ENCODE measurements at regions not wholly inside any gene's neighbourhood (a gene's known extent, or its start where the extent isn't known, plus 50 kb on each side); places are given as distances from the start of the nearest gene placed in this dataset.

- whole genome bisulfite sequencing (ENCODE audit: extremely low coverage, insufficient read length, low lambda C conversion rate) = no CpG with 5 or more reads among the region's 4 CpGs
- DNase-seq = no peak
- Histone ChIP-seq H3K27me3 (ENCODE audit: insufficient read depth, low read length) (no peaks in the 10 kb centered on the region), H2BK12ac (ENCODE audit: insufficient read length, low read depth, low read length) (no peak overlapping the region), H4K20me1 (ENCODE audit: control insufficient read depth, insufficient read depth, insufficient read length) (no peaks in the 10 kb centered on the region), H3K23ac (ENCODE audit: insufficient read length, low read depth, low read length) (no peak overlapping the region), H4K91ac (ENCODE audit: insufficient read length, low read depth, low read length) (no peak overlapping the region), H3K9ac (ENCODE audit: extremely low read depth, insufficient read length, low read length) (no peak overlapping the region), H2AFZ (ENCODE audit: low read length) (no peak overlapping the region), H4K5ac (ENCODE audit: insufficient read length, low read depth, low read length) (no peak overlapping the region), H3T11ph (ENCODE audit: low read length) (no peak overlapping the region), H3K14ac (ENCODE audit: insufficient read depth, low read length) (no peak overlapping the region), H3K4me1 (ENCODE audit: insufficient read depth, low read length) (no peaks in the 10 kb centered on the region), H4K8ac (replicated peaks; ENCODE audit: insufficient read length, low read depth, low read length) (no peak overlapping the region), H2BK120ac (ENCODE audit: low read depth, low read length, poor library complexity, severe bottlenecking) (no peak overlapping the region), H2BK20ac (ENCODE audit: low read depth, low read length, poor library complexity, severe bottlenecking) (no peak overlapping the region), H3K4me2 (ENCODE audit: insufficient read depth, insufficient read length, low read length) (no peak overlapping the region), H2AK5ac (ENCODE audit: insufficient read length, low read length) (no peak overlapping the region), H3K27ac (ENCODE audit: insufficient read length, low read depth, low read length) (no peak overlapping the region), H2BK15ac (ENCODE audit: low read depth, low read length) (no peak overlapping the region), H3K79me2 (ENCODE audit: insufficient read depth, low read length) (no peaks in the 10 kb centered on the region), H2BK5ac (ENCODE audit: insufficient read length, low read length) (no peak overlapping the region), H3K9me3 (ENCODE audit: control insufficient read depth, low read depth, low read length) (no peaks in the 10 kb centered on the region), H3K18ac (ENCODE audit: insufficient read length, low read depth, low read length) (no peak overlapping the region), H3K56ac (ENCODE audit: insufficient read length, low read depth, low read length) (no peak overlapping the region), H3K23me2 (ENCODE audit: insufficient read length, low read depth, low read length, poor library complexity, severe bottlenecking) (no peaks in the 10 kb centered on the region), H3K79me1 (ENCODE audit: insufficient read depth, low read depth, low read length, poor library complexity, severe bottlenecking) (no peaks in the 10 kb centered on the region), H3K4ac (ENCODE audit: low read depth, low read length) (no peak overlapping the region)
- Mint-ChIP-seq H3K27me3 (ENCODE audit: low read depth) (no peaks in the 10 kb centered on the region), H3K9me3 (no peaks in the 10 kb centered on the region), H3K4me3 (no peak overlapping the region), H3K4me1 (no peaks in the 10 kb centered on the region), H3K27ac (no peak overlapping the region), H3K36me3 (ENCODE audit: insufficient read depth in 1 of 3, low read depth in 3 of 3) (no peaks in the 10 kb centered on the region)
- TF ChIP-seq CTCF (conservative IDR thresholded peaks at IDR 0.05) = no peak
Measured at GRCh38 chr13:64782466-64782865, 2447.7 kb downstream of the PCDH9 start.
